ENCODE measurements at regions not wholly inside any gene's neighbourhood (a gene's known extent, or its start where the extent isn't known, plus 50 kb on each side); places are given as distances from the start of the nearest gene placed in this dataset.

GRCh38 chr12:92629349-92630065, 73.3 kb upstream of the PLEKHG7 start:
- H3K27me3 ChIP-seq: no peaks in the 10 kb centered on the region
- no peaks in the 10 kb centered on the region for H3K9me3 ChIP-seq
- H3K4me1 ChIP-seq: no peaks in the 10 kb centered on the region
- H3K36me3 ChIP-seq: no peaks in the 10 kb centered on the region
- TF ChIP-seq POLR2A (IDR thresholded peaks at IDR 0.05): no peak
- no peak for TF ChIP-seq CTCF (IDR thresholded peaks at IDR 0.05)
- ATAC-seq: no peak
- no peak overlapping the region for H3K4me3 ChIP-seq
- DNase-seq: no peak
- H3K27ac ChIP-seq: no peak overlapping the region
- intact Hi-C loops (cut with DNase I): no loop called here
- 62% methylated on average over 9 of the region's 9 CpGs for WGBS (ENCODE audit: insufficient coverage, low coverage, low lambda C conversion rate, missing lambda C conversion rate)

- 87% methylated on average over 2 of the region's 2 CpGs for WGBS (ENCODE audit: insufficient coverage, low coverage, low lambda C conversion rate, missing lambda C conversion rate)
- Histone ChIP-seq H3K27ac (no peak overlapping the region), H3K4me3 (no peak overlapping the region), H3K27me3 (no peaks in the 10 kb centered on the region), H3K36me3 (no peaks in the 10 kb centered on the region), H3K4me1 (no peaks in the 10 kb centered on the region), H3K9me3 (no peaks in the 10 kb centered on the region)
- intact Hi-C loops (cut with DNase I): no loop called here
- TF ChIP-seq CTCF (IDR thresholded peaks at IDR 0.05) (no peak), POLR2A (IDR thresholded peaks at IDR 0.05) (no peak)
- DNase-seq (no peak), ATAC-seq (no peak)
Observed at GRCh38 chr12:92628476-92628875, 74.3 kb upstream of the PLEKHG7 start.

- Histone ChIP-seq H3K9me3 (no peaks in the 10 kb centered on the region), H3K27me3 (no peaks in the 10 kb centered on the region), H3K4me1 (no peaks in the 10 kb centered on the region), H3K4me3 (no peak overlapping the region), H3K27ac (no peak overlapping the region), H3K36me3 (no peaks in the 10 kb centered on the region)
- WGBS (ENCODE audit: insufficient coverage, low coverage, low lambda C conversion rate, missing lambda C conversion rate): 73% methylated on average over 2 of the region's 2 CpGs
- TF ChIP-seq CTCF (IDR thresholded peaks at IDR 0.05) (no peak), POLR2A (IDR thresholded peaks at IDR 0.05) (no peak)
- intact Hi-C loops (cut with DNase I): no loop called here
- ATAC-seq (no peak), DNase-seq (no peak)
Observed at GRCh38 chr12:92627511-92627910, 75.3 kb upstream of the PLEKHG7 start.

GRCh38 chr12:92625639-92626310, 77.0 kb upstream of the PLEKHG7 start:
- Histone ChIP-seq H3K4me1 (no peaks in the 10 kb centered on the region), H3K27ac (no peak overlapping the region), H3K4me3 (no peak overlapping the region), H3K27me3 (no peaks in the 10 kb centered on the region), H3K9me3 (no peaks in the 10 kb centered on the region), H3K36me3 (no peaks in the 10 kb centered on the region)
- intact Hi-C loops (cut with DNase I): no loop called here
- ATAC-seq (no peak), DNase-seq (no peak)
- WGBS (ENCODE audit: insufficient coverage, low coverage, low lambda C conversion rate, missing lambda C conversion rate): 79% methylated on average over 3 of the region's 3 CpGs
- TF ChIP-seq POLR2A (IDR thresholded peaks at IDR 0.05): no peak
- TF ChIP-seq CTCF (IDR thresholded peaks at IDR 0.05): no peak
